PFSK-1 (cell line): ENCODE measurements at regions not wholly inside any gene's neighbourhood (a gene's known extent, or its start where the extent isn't known, plus 50 kb on each side); places are given as distances from the start of the nearest gene placed in this dataset.

ENCODE experiments used
- POLR2AphosphoS5 ChIP-seq: IDR thresholded peaks from 2 replicates; pipeline ENCODE4 v1.6.1; 2012; ENCODE audit warnings: low read depth, mild to moderate bottlenecking, control low read depth, low read length, moderate library complexity
- REST ChIP-seq, 2 experiments: IDR thresholded peaks; 2 replicates each; pipeline versions ENCODE4 v1.6.1 to v1.8.0; 2011 to 2012; ENCODE audit warnings: low read depth in 2 of 2, low read length in 2 of 2, control low read depth in 1 of 2, inconsistent platforms in 1 of 2, mild to moderate bottlenecking in 1 of 2, moderate library complexity in 1 of 2; ENCODE audit not compliant: insufficient read depth in 1 of 2
- SIN3A ChIP-seq: IDR thresholded peaks from 2 replicates; pipeline ENCODE4 v1.6.1; 2012; ENCODE audit warnings: mild to moderate bottlenecking, low read length, moderate library complexity, borderline replicate concordance; ENCODE audit not compliant: insufficient read depth
- TAF1 ChIP-seq: IDR thresholded peaks from 2 replicates; pipeline ENCODE4 v1.6.1; 2012; ENCODE audit warnings: low read length, control low read depth, borderline replicate concordance; ENCODE audit not compliant: insufficient read depth

- TF ChIP-seq SIN3A (no peak), POLR2AphosphoS5 (no peak), TAF1 (no peak), REST (IDR thresholded peaks at IDR 0.05; ENCODE audit: insufficient read depth in 1 of 2, low read depth in 2 of 2, low read length in 2 of 2) (no peak)
Measured at GRCh38 chr13:90627813-90628212, 719.7 kb upstream of the MIR17HG start.
